ENCODE measurements at regions not wholly inside any gene's neighbourhood (a gene's known extent, or its start where the extent isn't known, plus 50 kb on each side); places are given as distances from the start of the nearest gene placed in this dataset.
"Not testable (repeated sequence)": the region's sequence is repeated elsewhere in the genome, so short reads cannot be mapped to it uniquely, and the experiment has no call there.

DNA sequence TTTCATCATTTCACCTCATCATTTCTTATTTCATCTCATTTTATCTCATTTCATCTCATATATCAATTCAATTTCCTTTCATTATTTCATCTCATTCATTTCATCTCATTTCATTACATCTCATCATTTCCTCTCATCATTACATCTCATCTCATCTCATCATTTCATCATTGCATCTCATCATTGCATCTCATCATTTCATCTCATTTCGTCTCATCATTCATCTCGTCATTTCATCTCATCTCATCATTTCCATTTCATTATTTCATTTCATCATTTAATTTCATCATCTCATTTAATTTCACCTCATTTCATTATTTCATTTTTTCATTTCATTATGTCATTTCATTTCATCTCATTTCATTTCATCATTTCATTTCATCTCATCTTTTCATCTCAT is 168.5 kb upstream of the FAM72C start:
- FAIRE-seq = not testable (repeated sequence)

GRCh38 chr1:144105006-144105405 is 133.2 kb upstream of the FAM72C start:
- not testable (repeated sequence) for DNase-seq (ENCODE audit: low spot score); FAIRE-seq

More for the DNA sequence above, 168.5 kb upstream of the FAM72C start:
- DNase-seq (ENCODE audit: low spot score) = not testable (repeated sequence)

- FAIRE-seq; DNase-seq (ENCODE audit: low spot score): not testable (repeated sequence)
Measured at GRCh38 chr1:144104000-144104677, 132.4 kb upstream of the FAM72C start.

DNA sequence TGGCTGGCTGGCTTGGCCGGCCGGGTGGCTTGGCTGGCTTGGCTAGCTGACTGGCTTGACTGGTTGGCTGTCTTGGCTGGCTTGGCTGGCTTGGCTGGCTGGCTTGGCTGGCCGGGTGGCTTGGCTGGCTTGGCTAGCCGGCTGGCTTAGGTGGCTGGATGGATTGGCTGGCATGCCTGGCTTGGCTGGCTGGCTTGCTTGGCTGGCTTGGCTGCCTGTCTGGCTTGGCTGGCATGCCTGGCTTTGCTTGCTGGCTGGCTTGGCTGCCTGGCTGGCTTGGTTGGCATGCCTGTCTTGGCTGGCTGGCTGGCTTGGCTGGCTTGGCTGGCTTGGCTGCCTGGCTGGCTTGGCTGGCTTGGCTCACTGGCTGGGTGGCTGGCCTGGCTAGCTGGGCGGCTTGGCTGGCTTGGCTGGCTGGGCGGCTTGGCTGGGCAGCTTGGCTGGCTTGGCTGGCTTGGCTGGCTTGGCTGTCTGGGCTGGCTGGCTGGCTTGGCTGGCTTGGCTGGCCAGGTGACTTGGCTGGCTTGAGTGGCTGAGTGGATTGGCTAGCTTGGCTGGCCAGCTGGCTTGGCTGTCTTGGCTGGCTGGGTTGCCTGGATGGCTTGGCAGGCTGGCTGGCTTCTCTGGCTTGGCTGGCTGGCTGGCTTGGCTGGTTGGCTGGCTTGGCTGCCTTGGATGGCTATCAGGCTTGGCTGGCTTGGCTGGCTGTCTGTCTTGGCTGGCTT is 131.5 kb upstream of the FAM72C start:
- not testable (repeated sequence) for DNase-seq (ENCODE audit: low spot score); FAIRE-seq

GRCh38 chr1:144102046-144102745 is 130.4 kb upstream of the FAM72C start:
- not testable (repeated sequence) for FAIRE-seq; DNase-seq (ENCODE audit: low spot score)

DNA sequence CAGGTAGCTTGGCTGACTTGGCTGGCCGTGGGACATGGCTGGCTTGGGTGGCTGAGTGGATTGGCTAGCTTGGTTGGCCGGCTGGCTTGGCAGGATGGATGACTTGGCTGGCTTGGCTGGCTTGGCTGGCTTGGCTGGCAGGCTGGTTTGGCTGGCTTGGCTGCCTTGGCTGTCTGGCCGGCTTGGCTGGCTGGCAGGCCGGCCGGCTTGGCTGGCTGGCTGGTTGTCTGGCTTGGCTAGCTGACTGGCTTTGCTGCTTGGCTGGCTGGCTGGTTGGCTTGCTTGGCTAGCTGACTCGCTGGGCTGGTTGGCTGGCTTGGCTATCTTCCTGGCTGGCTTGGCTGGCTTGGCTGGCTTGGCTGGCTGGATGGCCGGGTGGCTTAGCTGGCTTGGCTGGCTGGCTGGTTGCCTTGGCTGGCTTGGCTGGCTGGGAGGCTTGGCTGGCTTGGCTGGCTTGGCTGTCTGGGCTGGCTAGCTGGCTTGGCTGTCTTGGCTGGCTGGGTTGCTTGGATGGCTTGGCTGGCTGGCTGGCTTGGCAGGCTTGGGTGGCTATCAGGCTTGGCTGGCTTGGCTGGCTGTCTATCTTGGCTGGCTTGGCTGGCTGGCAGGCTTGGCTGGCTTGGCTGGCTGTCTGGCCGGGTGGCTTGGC is 129.7 kb upstream of the FAM72C start:
- DNase-seq (ENCODE audit: low spot score) = no peak
- no peak for FAIRE-seq

DNA sequence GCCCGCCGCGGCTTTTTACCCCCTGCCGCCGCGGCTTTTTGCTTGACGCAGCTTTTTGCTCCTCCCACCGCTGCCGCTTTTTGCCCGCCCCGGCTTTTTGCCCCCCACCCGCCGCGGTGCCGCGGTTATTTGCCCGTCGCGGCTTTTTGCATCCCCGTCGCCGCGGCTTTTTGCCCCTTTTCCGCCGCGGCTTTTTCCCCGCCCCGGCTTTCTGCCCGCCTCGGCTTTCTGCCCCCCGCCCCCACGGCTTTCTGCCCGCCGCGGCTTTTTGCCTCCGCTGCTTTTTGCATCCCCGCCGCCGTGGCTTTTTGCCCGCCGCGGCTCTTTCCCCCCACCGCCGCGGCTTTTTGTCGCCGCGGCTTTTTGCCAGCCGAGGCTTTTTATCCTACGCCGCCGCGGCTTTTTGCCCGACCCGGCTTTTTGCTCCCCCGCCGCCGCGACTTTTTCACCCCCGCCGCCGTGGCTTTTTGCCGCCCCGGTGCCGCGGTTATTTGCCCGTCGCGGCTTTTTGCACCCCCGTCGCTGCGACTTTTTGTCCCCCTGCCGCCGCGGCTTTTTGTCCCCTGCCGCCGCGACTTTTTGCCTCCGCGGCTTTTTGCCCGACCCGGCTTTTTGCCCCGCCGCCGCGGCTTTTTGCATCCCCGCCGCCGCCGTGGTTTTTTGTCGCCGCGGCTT is 105.5 kb upstream of the FAM72C start:
- FAIRE-seq = not testable (repeated sequence)
- peak; percentile 24 for DNase-seq (ENCODE audit: low spot score)

DNA sequence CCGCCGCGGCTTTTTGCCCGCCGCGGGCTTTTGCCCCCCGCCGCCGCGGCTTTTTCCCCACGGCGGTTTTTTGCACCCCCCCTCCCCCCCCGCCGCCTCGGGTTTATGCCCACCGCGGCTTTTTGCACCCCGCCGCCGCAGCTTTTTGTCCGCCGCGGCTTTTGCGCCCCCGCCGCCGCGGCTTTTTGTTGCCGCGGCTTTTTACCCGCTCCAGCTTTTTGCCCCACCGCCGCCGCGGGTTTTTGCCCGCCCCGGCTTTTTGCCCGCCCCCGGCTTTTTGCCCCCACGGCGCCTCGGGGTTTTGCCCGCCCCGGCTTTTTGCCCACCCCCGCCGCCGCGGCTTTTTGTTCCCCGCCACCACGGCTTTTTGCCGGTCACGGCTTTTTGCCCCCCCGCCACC is 104.9 kb upstream of the FAM72C start:
- not testable (repeated sequence) for FAIRE-seq; DNase-seq (ENCODE audit: low spot score)

GRCh38 chr1:144070394-144071053 is 98.7 kb upstream of the FAM72C start:
- FAIRE-seq; DNase-seq (ENCODE audit: low spot score): not testable (repeated sequence)

DNA sequence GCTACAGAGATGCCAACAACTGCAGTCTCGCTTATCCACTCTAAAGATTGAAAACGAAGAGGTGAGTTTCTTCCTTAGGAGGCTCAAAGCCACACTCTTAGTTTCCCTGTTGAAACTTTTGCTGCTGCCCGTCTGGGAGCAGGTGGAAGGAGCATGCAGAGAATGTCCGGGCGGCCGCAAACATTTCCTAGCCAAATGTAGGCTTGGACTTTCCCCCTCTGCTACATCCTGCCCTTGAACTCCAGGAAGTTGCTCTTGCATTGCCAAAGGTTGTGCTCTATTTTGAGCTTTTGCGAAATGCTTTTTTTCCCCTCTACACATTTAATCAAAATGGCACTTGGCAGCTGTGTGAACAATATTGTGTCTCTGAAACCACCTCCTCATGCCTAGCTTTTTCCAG is 95.3 kb upstream of the FAM72C start:
- DNase-seq (ENCODE audit: low spot score); FAIRE-seq: not testable (repeated sequence)

GRCh38 chr1:144066071-144066813 is 94.5 kb upstream of the FAM72C start:
- FAIRE-seq; DNase-seq (ENCODE audit: low spot score): not testable (repeated sequence)

DNA sequence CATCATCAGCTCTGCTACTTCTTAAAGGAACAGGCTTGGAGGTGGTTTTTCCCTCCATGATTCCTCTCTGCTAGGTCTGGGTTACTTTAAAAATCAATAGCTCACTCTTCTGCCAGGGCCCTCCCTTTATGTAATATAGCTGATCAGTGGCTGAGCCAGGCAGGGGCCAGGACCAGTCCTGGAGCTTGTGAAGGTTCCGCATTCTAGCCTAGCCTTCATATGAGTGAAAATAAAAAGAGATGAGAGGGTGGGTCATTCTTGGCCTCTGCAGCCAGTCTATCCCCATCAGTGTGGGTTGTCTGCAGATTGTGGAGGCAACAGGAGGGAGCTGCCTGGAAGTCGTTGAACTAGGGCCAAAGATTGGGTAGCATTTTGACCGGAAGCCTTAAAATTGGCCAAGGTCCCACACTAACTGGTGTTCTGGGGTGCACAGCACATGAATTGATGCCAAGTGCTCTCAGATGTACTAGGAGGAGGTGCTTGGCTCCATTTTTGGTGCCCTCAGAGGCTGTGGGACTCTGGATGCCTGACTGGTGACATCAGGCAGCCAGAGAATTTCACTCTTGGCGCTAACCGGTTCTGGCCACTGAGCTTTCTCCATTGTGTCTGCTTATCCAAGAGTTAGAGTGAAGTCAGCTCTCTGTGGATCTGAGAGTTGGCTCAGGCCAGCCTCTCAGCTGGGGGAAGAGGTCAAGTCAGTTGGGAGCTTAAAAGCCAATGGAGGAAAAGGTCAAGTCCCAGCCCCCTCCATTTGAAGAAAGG is 93.7 kb upstream of the FAM72C start:
- not testable (repeated sequence) for DNase-seq (ENCODE audit: low spot score); FAIRE-seq

- not testable (repeated sequence) for FAIRE-seq; DNase-seq (ENCODE audit: low spot score)
Measured at GRCh38 chr1:144049365-144049764, 77.6 kb upstream of the FAM72C start.

GRCh38 chr1:144046645-144047044 is 74.9 kb upstream of the FAM72C start:
- not testable (repeated sequence) for DNase-seq (ENCODE audit: low spot score); FAIRE-seq

GRCh38 chr1:144045751-144046546 is 74.2 kb upstream of the FAM72C start:
- DNase-seq (ENCODE audit: low spot score); FAIRE-seq: not testable (repeated sequence)

GRCh38 chr1:144042251-144042650 is 70.5 kb upstream of the FAM72C start:
- DNase-seq (ENCODE audit: low spot score); FAIRE-seq: not testable (repeated sequence)

- not testable (repeated sequence) for DNase-seq (ENCODE audit: low spot score); FAIRE-seq
Measured at GRCh38 chr1:144040293-144040692, 68.5 kb upstream of the FAM72C start.

DNA sequence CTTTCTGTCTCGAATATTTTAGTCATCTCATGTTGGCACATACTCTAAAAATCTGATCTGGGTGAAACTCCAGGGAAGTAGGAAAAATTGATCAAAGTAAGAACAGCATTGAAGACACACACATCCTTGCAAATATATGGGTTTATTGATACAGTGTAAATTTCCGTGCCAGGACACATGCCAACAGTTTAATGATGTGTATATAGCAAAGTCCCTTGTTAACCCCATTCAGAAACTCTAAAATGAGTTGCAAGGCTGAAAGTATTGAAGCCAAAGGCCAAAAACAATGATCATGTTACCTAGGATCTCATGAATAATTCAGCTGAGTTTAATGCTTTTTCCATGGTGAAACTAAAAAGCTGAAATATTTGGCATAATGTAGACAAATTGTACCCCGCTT is 62.3 kb upstream of the FAM72C start:
- not testable (repeated sequence) for FAIRE-seq; DNase-seq (ENCODE audit: low spot score)
